ENCODE measurements at regions not wholly inside any gene's neighbourhood (a gene's known extent, or its start where the extent isn't known, plus 50 kb on each side); places are given as distances from the start of the nearest gene placed in this dataset.

DNA sequence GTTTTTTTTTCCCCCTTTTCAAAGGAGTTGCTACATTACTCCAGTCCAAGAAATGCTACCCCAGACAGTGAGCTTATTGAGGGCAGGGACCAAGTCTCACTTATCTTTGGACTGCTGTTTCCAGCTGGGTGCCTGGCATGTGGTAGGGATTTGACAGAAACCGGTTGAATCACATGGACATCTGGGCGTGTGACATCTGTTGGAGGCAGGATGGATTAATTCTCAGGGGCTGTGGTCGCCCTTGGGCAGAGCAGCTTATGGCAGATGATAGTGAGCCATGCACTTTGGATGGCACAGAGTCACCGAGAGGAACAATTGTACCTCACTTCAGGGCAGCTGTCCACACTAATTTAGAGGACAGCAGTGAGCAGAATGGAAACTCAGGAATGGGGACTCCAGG, 254.6 kb upstream of the ID2 start:
- Histone ChIP-seq H3K4me3 (ENCODE audit: low read length) (no peak overlapping the region), H3F3A (ENCODE audit: insufficient read depth, low read length) (no peaks in the 10 kb centered on the region), H4K20me1 (ENCODE audit: insufficient read depth, low read length) (no peaks in the 10 kb centered on the region), H3K4me2 (ENCODE audit: low read depth, low read length) (no peak overlapping the region), H3K4me1 (ENCODE audit: low read length) (no peaks in the 10 kb centered on the region), H3K79me2 (ENCODE audit: low read length) (no peaks in the 10 kb centered on the region), H3K9me2 (replicated peaks; ENCODE audit: insufficient read depth, low read length) (no peaks in the 10 kb centered on the region), H3K27me3 (replicated peaks; ENCODE audit: insufficient read depth, low read length) (no peaks in the 10 kb centered on the region), H3K36me3 (replicated peaks; ENCODE audit: insufficient read depth, low read length) (no peaks in the 10 kb centered on the region), H3K9me3 (replicated peaks; ENCODE audit: insufficient read depth, low read length) (no peaks in the 10 kb centered on the region), H3K9ac (ENCODE audit: low read length) (no peak overlapping the region), H3K27ac (ENCODE audit: low read length) (no peak overlapping the region), H2AFZ (ENCODE audit: low read length) (no peak overlapping the region)
- DNase-seq = no peak
- TF ChIP-seq, protein P1, sequence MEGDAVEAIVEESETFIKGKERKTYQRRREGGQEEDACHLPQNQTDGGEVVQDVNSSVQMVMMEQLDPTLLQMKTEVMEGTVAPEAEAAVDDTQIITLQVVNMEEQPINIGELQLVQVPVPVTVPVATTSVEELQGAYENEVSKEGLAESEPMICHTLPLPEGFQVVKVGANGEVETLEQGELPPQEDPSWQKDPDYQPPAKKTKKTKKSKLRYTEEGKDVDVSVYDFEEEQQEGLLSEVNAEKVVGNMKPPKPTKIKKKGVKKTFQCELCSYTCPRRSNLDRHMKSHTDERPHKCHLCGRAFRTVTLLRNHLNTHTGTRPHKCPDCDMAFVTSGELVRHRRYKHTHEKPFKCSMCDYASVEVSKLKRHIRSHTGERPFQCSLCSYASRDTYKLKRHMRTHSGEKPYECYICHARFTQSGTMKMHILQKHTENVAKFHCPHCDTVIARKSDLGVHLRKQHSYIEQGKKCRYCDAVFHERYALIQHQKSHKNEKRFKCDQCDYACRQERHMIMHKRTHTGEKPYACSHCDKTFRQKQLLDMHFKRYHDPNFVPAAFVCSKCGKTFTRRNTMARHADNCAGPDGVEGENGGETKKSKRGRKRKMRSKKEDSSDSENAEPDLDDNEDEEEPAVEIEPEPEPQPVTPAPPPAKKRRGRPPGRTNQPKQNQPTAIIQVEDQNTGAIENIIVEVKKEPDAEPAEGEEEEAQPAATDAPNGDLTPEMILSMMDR (IDR thresholded peaks at IDR 0.05; ENCODE audit: low read length) = no peak
- TF ChIP-seq EZH2 (optimal IDR thresholded peaks at IDR 0.05; ENCODE audit: low read depth, low read length) (no peak), EZH2phosphoT487 (IDR thresholded peaks at IDR 0.05; ENCODE audit: low read length) (no peak)

DNA sequence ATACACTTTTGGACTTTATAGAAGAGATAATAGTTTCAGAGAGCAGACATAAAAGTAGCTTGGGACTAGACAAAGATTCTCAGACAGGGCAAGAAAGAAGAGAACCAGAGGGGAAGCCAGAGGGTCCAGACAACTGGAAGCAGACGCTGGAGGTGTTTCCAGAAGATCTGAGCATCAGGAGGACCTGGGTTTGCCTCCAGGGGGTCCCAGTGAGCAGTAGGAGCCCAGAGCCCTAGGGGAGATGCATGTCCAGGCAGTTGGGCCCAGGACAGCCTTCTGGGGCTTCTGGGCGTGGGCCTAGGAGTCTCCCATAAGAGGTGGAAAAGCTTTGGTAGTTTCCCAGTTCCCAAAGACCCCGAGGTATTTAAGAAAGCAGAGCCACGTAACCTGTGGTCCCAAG, 251.2 kb upstream of the ID2 start:
- Histone ChIP-seq H3K4me3 (ENCODE audit: low read length) (no peak overlapping the region), H3K27me3 (replicated peaks; ENCODE audit: insufficient read depth, low read length) (no peaks in the 10 kb centered on the region), H3K9me3 (replicated peaks; ENCODE audit: insufficient read depth, low read length) (no peaks in the 10 kb centered on the region), H4K20me1 (ENCODE audit: insufficient read depth, low read length) (no peaks in the 10 kb centered on the region), H3K9me2 (replicated peaks; ENCODE audit: insufficient read depth, low read length) (no peaks in the 10 kb centered on the region), H3K4me1 (ENCODE audit: low read length) (no peaks in the 10 kb centered on the region), H3K9ac (ENCODE audit: low read length) (no peak overlapping the region), H3K27ac (ENCODE audit: low read length) (no peak overlapping the region), H3K79me2 (ENCODE audit: low read length) (no peaks in the 10 kb centered on the region), H3K36me3 (replicated peaks; ENCODE audit: insufficient read depth, low read length) (no peaks in the 10 kb centered on the region), H3F3A (ENCODE audit: insufficient read depth, low read length) (no peaks in the 10 kb centered on the region), H2AFZ (ENCODE audit: low read length) (no peak overlapping the region), H3K4me2 (ENCODE audit: low read depth, low read length) (no peak overlapping the region)
- DNase-seq = no peak
- TF ChIP-seq EZH2phosphoT487 (IDR thresholded peaks at IDR 0.05; ENCODE audit: low read length) = no peak
- TF ChIP-seq, protein P1 (IDR thresholded peaks at IDR 0.05; ENCODE audit: low read length) = no peak
- TF ChIP-seq EZH2 (optimal IDR thresholded peaks at IDR 0.05; ENCODE audit: low read depth, low read length) = no peak

DNA sequence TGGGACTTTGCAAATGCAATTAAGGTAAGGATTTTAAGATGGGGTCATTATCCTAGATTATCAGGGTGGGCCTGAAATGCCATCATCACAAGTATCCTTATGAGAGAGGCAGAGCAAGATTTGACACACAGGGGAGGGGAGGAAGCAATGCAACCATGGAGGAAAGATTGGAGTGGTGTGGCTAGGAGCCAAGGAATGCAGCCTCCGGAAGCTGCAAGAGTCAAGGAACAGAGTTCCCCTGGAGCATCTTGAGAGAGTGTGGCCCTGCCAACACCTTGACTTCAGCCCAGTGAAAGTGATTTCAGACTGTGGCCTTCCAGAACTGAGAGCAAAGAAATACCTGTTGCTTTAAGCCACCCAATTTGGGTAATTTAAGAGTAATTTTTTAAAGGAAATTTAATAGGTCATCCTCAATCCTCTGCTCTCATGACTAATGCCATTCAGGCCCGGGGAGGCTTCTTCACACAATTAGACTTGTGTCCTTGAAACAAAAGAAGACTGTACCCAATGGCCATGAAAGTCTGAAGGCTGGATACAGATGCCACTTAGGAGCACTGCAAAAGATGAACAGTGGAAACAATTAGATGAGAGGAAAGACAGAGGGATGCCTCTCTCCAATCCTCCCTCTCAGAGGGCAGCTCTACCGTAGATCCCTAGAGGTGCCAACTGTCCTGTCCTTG, 250.3 kb upstream of the ID2 start:
- DNase-seq = no peak
- no peaks in the 10 kb centered on the region for H3K9me2 ChIP-seq (replicated peaks; ENCODE audit: insufficient read depth, low read length)
- TF ChIP-seq EZH2 (optimal IDR thresholded peaks at IDR 0.05; ENCODE audit: low read depth, low read length) = no peak
- TF ChIP-seq, protein P1 (IDR thresholded peaks at IDR 0.05; ENCODE audit: low read length) = no peak
- no peak for TF ChIP-seq EZH2phosphoT487 (IDR thresholded peaks at IDR 0.05; ENCODE audit: low read length)
- H3K27me3 ChIP-seq (replicated peaks; ENCODE audit: insufficient read depth, low read length) = no peaks in the 10 kb centered on the region
- H3K9me3 ChIP-seq (replicated peaks; ENCODE audit: insufficient read depth, low read length) = no peaks in the 10 kb centered on the region
- no peaks in the 10 kb centered on the region for H4K20me1 ChIP-seq (ENCODE audit: insufficient read depth, low read length)
- H3K9ac ChIP-seq (ENCODE audit: low read length) = no peak overlapping the region
- H3K4me1 ChIP-seq (ENCODE audit: low read length) = no peaks in the 10 kb centered on the region
- H3K36me3 ChIP-seq (replicated peaks; ENCODE audit: insufficient read depth, low read length) = no peaks in the 10 kb centered on the region
- no peak overlapping the region for H3K27ac ChIP-seq (ENCODE audit: low read length)
- H2AFZ ChIP-seq (ENCODE audit: low read length) = no peak overlapping the region
- no peak overlapping the region for H3K4me2 ChIP-seq (ENCODE audit: low read depth, low read length)
- H3F3A ChIP-seq (ENCODE audit: insufficient read depth, low read length) = no peaks in the 10 kb centered on the region
- no peak overlapping the region for H3K4me3 ChIP-seq (ENCODE audit: low read length)
- no peaks in the 10 kb centered on the region for H3K79me2 ChIP-seq (ENCODE audit: low read length)
